ENCODE measurements at regions not wholly inside any gene's neighbourhood (a gene's known extent, or its start where the extent isn't known, plus 50 kb on each side); places are given as distances from the start of the nearest gene placed in this dataset.
A peak's percentile ranks its signal among the peaks of the same experiment; 100 is the strongest.

DNA sequence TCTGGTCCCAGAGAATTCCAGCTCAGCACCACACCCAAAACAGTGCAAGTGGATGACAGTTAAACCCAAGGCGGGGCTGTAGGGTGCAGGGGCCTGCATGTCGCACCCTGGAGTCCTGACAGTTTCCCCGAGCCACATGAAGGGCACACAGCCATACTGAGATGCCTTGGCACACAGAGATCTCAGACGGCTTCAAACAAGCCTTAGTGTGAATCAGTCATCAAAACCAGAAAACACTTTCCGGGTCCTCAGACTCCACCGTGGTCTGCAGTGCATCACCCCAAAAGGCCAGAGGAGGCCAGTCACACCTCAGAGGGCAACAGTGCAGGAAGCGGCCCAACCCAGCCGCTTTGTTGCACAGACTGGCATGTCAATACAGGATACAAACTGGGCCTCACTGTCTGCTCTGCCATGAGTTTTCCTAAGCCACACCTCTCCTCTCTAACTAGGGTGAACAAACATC, 64.6 kb upstream of the ENPP6 start:
- TF ChIP-seq, protein P1, sequence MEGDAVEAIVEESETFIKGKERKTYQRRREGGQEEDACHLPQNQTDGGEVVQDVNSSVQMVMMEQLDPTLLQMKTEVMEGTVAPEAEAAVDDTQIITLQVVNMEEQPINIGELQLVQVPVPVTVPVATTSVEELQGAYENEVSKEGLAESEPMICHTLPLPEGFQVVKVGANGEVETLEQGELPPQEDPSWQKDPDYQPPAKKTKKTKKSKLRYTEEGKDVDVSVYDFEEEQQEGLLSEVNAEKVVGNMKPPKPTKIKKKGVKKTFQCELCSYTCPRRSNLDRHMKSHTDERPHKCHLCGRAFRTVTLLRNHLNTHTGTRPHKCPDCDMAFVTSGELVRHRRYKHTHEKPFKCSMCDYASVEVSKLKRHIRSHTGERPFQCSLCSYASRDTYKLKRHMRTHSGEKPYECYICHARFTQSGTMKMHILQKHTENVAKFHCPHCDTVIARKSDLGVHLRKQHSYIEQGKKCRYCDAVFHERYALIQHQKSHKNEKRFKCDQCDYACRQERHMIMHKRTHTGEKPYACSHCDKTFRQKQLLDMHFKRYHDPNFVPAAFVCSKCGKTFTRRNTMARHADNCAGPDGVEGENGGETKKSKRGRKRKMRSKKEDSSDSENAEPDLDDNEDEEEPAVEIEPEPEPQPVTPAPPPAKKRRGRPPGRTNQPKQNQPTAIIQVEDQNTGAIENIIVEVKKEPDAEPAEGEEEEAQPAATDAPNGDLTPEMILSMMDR (IDR thresholded peaks at IDR 0.05; ENCODE audit: low read depth, low read length): peak; percentile 11; the same call in 1 of the 2 replicates
- TF ChIP-seq EZH2phosphoT487 (IDR thresholded peaks at IDR 0.05; ENCODE audit: low read depth): no peak
